WI38 (cell line): ENCODE measurements at regions not wholly inside any gene's neighbourhood (a gene's known extent, or its start where the extent isn't known, plus 50 kb on each side); places are given as distances from the start of the nearest gene placed in this dataset.

Experiments used
- H3K4me3 ChIP-seq: 2 replicates; pipeline ENCODE4 v1.5.1; 2011; ENCODE audit warnings: low read depth, mild to moderate bottlenecking, control low read depth, low read length
- CTCF ChIP-seq: IDR thresholded peaks from 2 replicates; pipeline ENCODE4 v1.5.1; 2012; ENCODE audit warnings: low read depth, mild to moderate bottlenecking, control low read depth, low read length

- no peak for TF ChIP-seq CTCF
- no peak overlapping the region for H3K4me3 ChIP-seq
Measured at GRCh38 chr1:243996223-243996622, 54.9 kb upstream of the ZBTB18 start.

GRCh38 chr1:243991650-243992049 is 59.4 kb upstream of the ZBTB18 start:
- TF ChIP-seq CTCF: no peak
- H3K4me3 ChIP-seq: no peak overlapping the region

GRCh38 chr1:243984788-243985187 is 66.3 kb upstream of the ZBTB18 start:
- TF ChIP-seq CTCF: no peak
- H3K4me3 ChIP-seq: no peak overlapping the region

GRCh38 chr1:243982447-243983018 is 68.5 kb upstream of the ZBTB18 start:
- no peak for TF ChIP-seq CTCF
- no peak overlapping the region for H3K4me3 ChIP-seq

GRCh38 chr1:243980471-243980870 is 70.6 kb upstream of the ZBTB18 start:
- TF ChIP-seq CTCF: no peak
- H3K4me3 ChIP-seq: no peak overlapping the region

- H3K4me3 ChIP-seq: no peak overlapping the region
- no peak for TF ChIP-seq CTCF
Measured at GRCh38 chr1:243980071-243980470, 71.0 kb upstream of the ZBTB18 start.

GRCh38 chr1:243979396-243979795 is 71.7 kb upstream of the ZBTB18 start:
- H3K4me3 ChIP-seq: no peak overlapping the region
- no peak for TF ChIP-seq CTCF
